ENCODE measurements at regions not wholly inside any gene's neighbourhood (a gene's known extent, or its start where the extent isn't known, plus 50 kb on each side); places are given as distances from the start of the nearest gene placed in this dataset.
"Not testable (repeated sequence)": the region's sequence is repeated elsewhere in the genome, so short reads cannot be mapped to it uniquely, and the experiment has no call there.

- Histone ChIP-seq H3K9me3 (ENCODE audit: low read length) (no peaks in the 10 kb centered on the region), H3K4me1 (ENCODE audit: insufficient read depth, low read length) (no peaks in the 10 kb centered on the region), H3K36me3 (ENCODE audit: low read depth, low read length) (no peaks in the 10 kb centered on the region), H2AFZ (ENCODE audit: low read length) (no peak overlapping the region), H3K9me2 (replicated peaks; ENCODE audit: low read length) (no peaks in the 10 kb centered on the region), H3F3A (ENCODE audit: low read length, unreplicated experiment) (no peaks in the 10 kb centered on the region), H3K9ac (ENCODE audit: low read length) (no peak overlapping the region), H4K20me1 (ENCODE audit: low read length) (no peaks in the 10 kb centered on the region), H3K4me3 (ENCODE audit: low read length) (no peak overlapping the region), H3K4me2 (ENCODE audit: low read length) (no peak overlapping the region), H3K27me3 (ENCODE audit: low read length) (no peaks in the 10 kb centered on the region), H3K27ac (ENCODE audit: low read length) (no peak overlapping the region), H3K79me2 (ENCODE audit: low read length) (no peaks in the 10 kb centered on the region)
- no TSS peak for BruUV-seq (replicated peaks)
- ChIA-PET CTCF (no interaction called here), POLR2A (ENCODE audit: unreplicated experiment) (no interaction called here)
- DNase-seq (no peak), ATAC-seq (no peak)
- TF ChIP-seq, protein P1, sequence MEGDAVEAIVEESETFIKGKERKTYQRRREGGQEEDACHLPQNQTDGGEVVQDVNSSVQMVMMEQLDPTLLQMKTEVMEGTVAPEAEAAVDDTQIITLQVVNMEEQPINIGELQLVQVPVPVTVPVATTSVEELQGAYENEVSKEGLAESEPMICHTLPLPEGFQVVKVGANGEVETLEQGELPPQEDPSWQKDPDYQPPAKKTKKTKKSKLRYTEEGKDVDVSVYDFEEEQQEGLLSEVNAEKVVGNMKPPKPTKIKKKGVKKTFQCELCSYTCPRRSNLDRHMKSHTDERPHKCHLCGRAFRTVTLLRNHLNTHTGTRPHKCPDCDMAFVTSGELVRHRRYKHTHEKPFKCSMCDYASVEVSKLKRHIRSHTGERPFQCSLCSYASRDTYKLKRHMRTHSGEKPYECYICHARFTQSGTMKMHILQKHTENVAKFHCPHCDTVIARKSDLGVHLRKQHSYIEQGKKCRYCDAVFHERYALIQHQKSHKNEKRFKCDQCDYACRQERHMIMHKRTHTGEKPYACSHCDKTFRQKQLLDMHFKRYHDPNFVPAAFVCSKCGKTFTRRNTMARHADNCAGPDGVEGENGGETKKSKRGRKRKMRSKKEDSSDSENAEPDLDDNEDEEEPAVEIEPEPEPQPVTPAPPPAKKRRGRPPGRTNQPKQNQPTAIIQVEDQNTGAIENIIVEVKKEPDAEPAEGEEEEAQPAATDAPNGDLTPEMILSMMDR (conservative IDR thresholded peaks at IDR 0.05; ENCODE audit: low read depth, low read length) = no peak
- TF ChIP-seq EZH2phosphoT487 (IDR thresholded peaks at IDR 0.05; ENCODE audit: borderline replicate concordance, low read length) = no peak
- TF ChIP-seq EZH2 (IDR thresholded peaks at IDR 0.05; ENCODE audit: low read length, unreplicated experiment) = no peak
- intact Hi-C loops (cut with micrococcal nuclease) = no loop called here
Measured at GRCh38 chr4:133268205-133268604, 119.1 kb downstream of the PCDH10 start.

DNA sequence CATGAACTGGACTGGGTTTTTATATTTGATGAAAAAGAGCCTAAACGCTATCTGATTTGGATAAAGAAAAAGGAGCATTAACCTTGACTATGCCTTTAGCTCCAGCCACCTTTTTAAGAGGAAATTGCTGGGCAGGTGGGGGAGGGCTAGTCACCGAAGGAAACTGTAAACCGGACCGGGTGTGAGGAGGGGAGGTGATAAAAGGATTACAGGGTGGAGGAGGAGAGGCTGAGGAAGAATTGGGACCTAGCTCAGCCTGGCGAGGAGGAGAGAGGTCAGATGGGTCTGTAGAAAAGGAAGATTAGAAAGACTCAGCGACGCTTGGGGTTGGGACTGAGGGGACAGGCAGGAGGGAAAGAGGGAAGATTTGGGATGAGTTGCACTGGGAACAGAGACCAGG lies 118.4 kb downstream of the PCDH10 start:
- ATAC-seq; H3K4me2 ChIP-seq (ENCODE audit: low read length); H3K27ac ChIP-seq (ENCODE audit: low read length); H3K9me3 ChIP-seq (ENCODE audit: low read length); H3K9ac ChIP-seq (ENCODE audit: low read length); intact Hi-C loops (cut with micrococcal nuclease); H3K79me2 ChIP-seq (ENCODE audit: low read length); H4K20me1 ChIP-seq (ENCODE audit: low read length); H3F3A ChIP-seq (ENCODE audit: low read length, unreplicated experiment); H3K4me1 ChIP-seq (ENCODE audit: insufficient read depth, low read length); BruUV-seq (replicated peaks); POLR2A ChIA-PET (ENCODE audit: unreplicated experiment); H3K9me2 ChIP-seq (replicated peaks; ENCODE audit: low read length); H3K36me3 ChIP-seq (ENCODE audit: low read depth, low read length); DNase-seq; CTCF ChIA-PET; H3K27me3 ChIP-seq (ENCODE audit: low read length); H3K4me3 ChIP-seq (ENCODE audit: low read length); H2AFZ ChIP-seq (ENCODE audit: low read length): not testable (repeated sequence)

DNA sequence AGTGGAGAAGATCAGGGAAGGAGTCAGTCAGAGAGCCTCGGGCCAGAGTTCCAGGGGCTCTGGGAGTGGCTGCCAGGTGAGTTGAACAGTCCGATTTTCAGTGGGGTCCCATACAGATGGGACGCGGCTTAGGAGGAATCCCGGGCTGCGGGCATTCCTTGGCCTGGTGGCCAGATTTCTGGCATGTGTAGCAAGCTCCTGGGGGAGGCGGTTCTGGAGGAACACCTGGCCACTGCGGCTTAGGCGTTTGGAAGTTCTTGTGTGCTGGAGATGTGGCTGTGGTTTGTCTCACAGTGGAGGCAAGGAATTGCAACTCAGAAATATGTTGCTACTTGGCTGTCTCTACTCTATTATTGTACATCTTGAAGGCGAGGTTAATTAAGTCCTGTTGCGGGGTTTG lies 117.9 kb downstream of the PCDH10 start:
- H3K4me1 ChIP-seq (ENCODE audit: insufficient read depth, low read length); intact Hi-C loops (cut with micrococcal nuclease); H4K20me1 ChIP-seq (ENCODE audit: low read length); BruUV-seq (replicated peaks); H3K9ac ChIP-seq (ENCODE audit: low read length); H3K79me2 ChIP-seq (ENCODE audit: low read length); H3F3A ChIP-seq (ENCODE audit: low read length, unreplicated experiment); CTCF ChIA-PET; H3K27ac ChIP-seq (ENCODE audit: low read length); ATAC-seq; POLR2A ChIA-PET (ENCODE audit: unreplicated experiment); H3K9me2 ChIP-seq (replicated peaks; ENCODE audit: low read length); H2AFZ ChIP-seq (ENCODE audit: low read length); H3K36me3 ChIP-seq (ENCODE audit: low read depth, low read length); H3K27me3 ChIP-seq (ENCODE audit: low read length); H3K4me3 ChIP-seq (ENCODE audit: low read length); H3K4me2 ChIP-seq (ENCODE audit: low read length); DNase-seq; H3K9me3 ChIP-seq (ENCODE audit: low read length): not testable (repeated sequence)

DNA sequence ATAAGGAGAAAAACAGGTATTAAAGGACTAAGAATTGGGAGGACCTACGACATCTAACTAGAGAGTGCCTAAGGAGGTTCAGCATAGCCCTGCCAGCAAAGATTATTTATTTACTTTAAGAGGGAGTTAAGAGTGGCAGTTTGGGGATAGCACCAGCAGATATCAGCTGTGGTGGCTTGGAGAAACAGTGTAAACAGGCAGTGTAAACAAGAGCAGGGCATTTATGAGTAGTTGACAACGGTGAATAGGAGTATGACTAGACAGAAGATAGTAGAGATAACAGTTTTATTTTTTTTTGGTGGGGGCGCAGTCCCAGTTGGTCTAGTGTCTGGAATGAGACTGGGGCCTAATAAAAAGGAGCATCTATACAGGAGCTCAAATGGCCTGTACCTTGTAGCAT lies 115.2 kb downstream of the PCDH10 start:
- H3K27ac ChIP-seq (ENCODE audit: low read length); ATAC-seq; H3K9me2 ChIP-seq (replicated peaks; ENCODE audit: low read length); H2AFZ ChIP-seq (ENCODE audit: low read length); H3F3A ChIP-seq (ENCODE audit: low read length, unreplicated experiment); H3K4me3 ChIP-seq (ENCODE audit: low read length); H3K4me1 ChIP-seq (ENCODE audit: insufficient read depth, low read length); intact Hi-C loops (cut with micrococcal nuclease); H3K4me2 ChIP-seq (ENCODE audit: low read length); CTCF ChIA-PET; POLR2A ChIA-PET (ENCODE audit: unreplicated experiment); H4K20me1 ChIP-seq (ENCODE audit: low read length); H3K9me3 ChIP-seq (ENCODE audit: low read length); DNase-seq; H3K27me3 ChIP-seq (ENCODE audit: low read length); H3K36me3 ChIP-seq (ENCODE audit: low read depth, low read length); H3K9ac ChIP-seq (ENCODE audit: low read length); BruUV-seq (replicated peaks); H3K79me2 ChIP-seq (ENCODE audit: low read length): not testable (repeated sequence)

Data from PC-3 (cell line).